Gastroesophageal sphincter (tissue), 4 donors: ENCODE measurements at regions not wholly inside any gene's neighbourhood (a gene's known extent, or its start where the extent isn't known, plus 50 kb on each side); places are given as distances from the start of the nearest gene placed in this dataset.

ENCODE experiments used
- ATAC-seq: fragments of 150-250 bp; one replicate; pipeline ENCODE4 v1.9.1; 2016; ENCODE audit warnings: mild to moderate bottlenecking, moderate library complexity
- H3K27ac ChIP-seq, 4 donors: fragments of 200-600 bp; sonication (generic) in 3 of 4; 1 replicate in 3 of 4; 2 replicates in 1 of 4; pipeline ENCODE4 v1.5.1; 2016 to 2019
- H3K27me3 ChIP-seq: fragments of 200-600 bp; sonication (generic); one replicate; pipeline ENCODE4 v1.5.1; 2019
- H3K36me3 ChIP-seq, 2 donors: fragments of 200-600 bp; sonication (generic); one replicate each; pipeline ENCODE4 v1.5.1; 2019; ENCODE audit warnings: control low read depth in 1 of 2
- H3K4me1 ChIP-seq, 3 donors: fragments of 200-600 bp; sonication (generic); 1 replicate in 2 of 3; 2 replicates in 1 of 3; pipeline ENCODE4 v1.5.1; 2016 to 2019; ENCODE audit warnings: control low read depth in 2 of 3
- H3K4me3 ChIP-seq, 2 donors: fragments of 200-600 bp; sonication (generic); one replicate each; pipeline ENCODE4 v1.5.1; 2019; ENCODE audit warnings: mild to moderate bottlenecking in 1 of 2, moderate library complexity in 1 of 2
- H3K9me3 ChIP-seq, 3 donors: fragments of 200-600 bp; sonication (generic); one replicate each; pipeline ENCODE4 v1.5.1; 2017 to 2019; ENCODE audit warnings: control low read depth in 2 of 3
- EP300 ChIP-seq: sonication (generic); formaldehyde crosslinking; IDR thresholded peaks from one replicate; pipeline ENCODE4 v1.6.1; 2017; ENCODE audit warnings: antibody characterized with exemption, mild to moderate bottlenecking
- POLR2A ChIP-seq, 2 donors: fragments of 450-650 bp; IDR thresholded peaks; one replicate each; pipeline ENCODE4 v1.6.1; 2017; ENCODE audit warnings: antibody characterized with exemption in 2 of 2, mild to moderate bottlenecking in 2 of 2, moderate library complexity in 1 of 2
- POLR2AphosphoS5 ChIP-seq: sonication (generic); formaldehyde crosslinking; IDR thresholded peaks from one replicate; pipeline ENCODE4 v1.6.1; 2017; ENCODE audit warnings: antibody characterized with exemption
- WGBS, 2 donors: methylation state at CpG; one replicate each; pipeline ENCODE4 v1.1.5; 2018; ENCODE audit warnings: low coverage in 1 of 2; 5-methylcytosine and 5-hydroxymethylcytosine counted together
- TF ChIP-seq, protein P1 (sequence below), 4 experiments: fragments of 200-600 bp in 2 of 4; fragments of 450-650 bp in 2 of 4; sonication (generic) in 1 of 4; IDR thresholded peaks; one replicate each; pipeline ENCODE4 v1.5.1; 2017 to 2019; ENCODE audit warnings: antibody characterized with exemption in 4 of 4, mild to moderate bottlenecking in 2 of 4, moderate library complexity in 2 of 4

DNA sequence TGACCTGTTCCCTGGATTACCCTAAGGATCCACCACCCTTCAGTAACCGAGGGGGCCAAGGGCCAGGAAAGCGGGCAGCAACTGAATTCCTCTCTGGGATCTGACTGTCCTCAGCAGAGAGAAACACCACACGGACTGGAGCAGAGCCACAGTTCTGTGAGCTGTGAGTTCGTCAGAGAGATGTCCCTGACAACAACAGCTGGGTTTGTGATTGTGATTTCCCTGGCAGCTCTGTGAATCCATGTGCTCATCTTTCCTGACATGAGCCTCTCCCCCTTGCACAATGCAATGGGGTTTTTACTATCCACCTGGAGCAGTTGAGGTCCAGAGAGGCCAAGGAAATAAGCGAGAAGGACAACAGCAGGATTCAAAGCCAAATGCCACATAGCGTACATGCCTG is 69.4 kb upstream of the AMPD3 start:
- Histone ChIP-seq H3K27me3 (no peaks in the 10 kb centered on the region), H3K9me3 (no peaks in the 10 kb centered on the region), H3K27ac (peak overlapping the region in 3 of 4 donors; percentile 69 to 85 (median 77)), H3K4me3 (no peak overlapping the region), H3K4me1 (peaks cover 0 to 43% (median 18%) of the 10 kb centered on the region in 3 donors), H3K36me3 (no peaks in the 10 kb centered on the region)
- ATAC-seq: peak; percentile 64
- no peak for TF ChIP-seq EP300
- peak; percentile 58 for TF ChIP-seq POLR2AphosphoS5
- TF ChIP-seq POLR2A (IDR thresholded peaks at IDR 0.05): no peak
- 33 to 73% methylated on average over 1 to 2 of the region's 6 CpGs for WGBS, 2 donors

DNA sequence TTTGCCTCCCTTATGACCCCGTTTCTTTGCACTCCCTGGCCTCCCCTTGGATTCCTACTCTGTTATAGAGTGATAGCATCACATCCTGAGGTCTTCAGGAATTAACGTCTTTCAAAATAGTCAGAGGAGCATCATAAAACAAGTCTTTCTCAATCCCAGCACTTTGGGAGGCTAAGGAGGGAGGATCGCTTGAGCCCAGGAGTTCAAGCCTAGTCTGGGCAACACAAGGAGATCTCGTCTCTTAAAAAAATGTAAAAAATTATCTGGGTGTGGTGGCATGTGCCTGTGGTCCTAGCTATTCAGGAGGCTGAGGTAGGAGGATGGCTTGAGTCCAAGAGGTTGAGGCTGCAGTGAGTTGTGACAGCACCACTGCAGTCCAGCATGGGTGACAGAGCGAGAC is 68.7 kb upstream of the AMPD3 start:
- TF ChIP-seq, protein P1, sequence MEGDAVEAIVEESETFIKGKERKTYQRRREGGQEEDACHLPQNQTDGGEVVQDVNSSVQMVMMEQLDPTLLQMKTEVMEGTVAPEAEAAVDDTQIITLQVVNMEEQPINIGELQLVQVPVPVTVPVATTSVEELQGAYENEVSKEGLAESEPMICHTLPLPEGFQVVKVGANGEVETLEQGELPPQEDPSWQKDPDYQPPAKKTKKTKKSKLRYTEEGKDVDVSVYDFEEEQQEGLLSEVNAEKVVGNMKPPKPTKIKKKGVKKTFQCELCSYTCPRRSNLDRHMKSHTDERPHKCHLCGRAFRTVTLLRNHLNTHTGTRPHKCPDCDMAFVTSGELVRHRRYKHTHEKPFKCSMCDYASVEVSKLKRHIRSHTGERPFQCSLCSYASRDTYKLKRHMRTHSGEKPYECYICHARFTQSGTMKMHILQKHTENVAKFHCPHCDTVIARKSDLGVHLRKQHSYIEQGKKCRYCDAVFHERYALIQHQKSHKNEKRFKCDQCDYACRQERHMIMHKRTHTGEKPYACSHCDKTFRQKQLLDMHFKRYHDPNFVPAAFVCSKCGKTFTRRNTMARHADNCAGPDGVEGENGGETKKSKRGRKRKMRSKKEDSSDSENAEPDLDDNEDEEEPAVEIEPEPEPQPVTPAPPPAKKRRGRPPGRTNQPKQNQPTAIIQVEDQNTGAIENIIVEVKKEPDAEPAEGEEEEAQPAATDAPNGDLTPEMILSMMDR (IDR thresholded peaks at IDR 0.05): no peak
- TF ChIP-seq POLR2AphosphoS5 (no peak), EP300 (no peak), POLR2A (IDR thresholded peaks at IDR 0.05) (no peak)
- Histone ChIP-seq H3K9me3 (no peaks in the 10 kb centered on the region), H3K4me1 (peaks cover 0 to 47% (median 18%) of the 10 kb centered on the region in 3 donors), H3K27me3 (no peaks in the 10 kb centered on the region), H3K4me3 (no peak overlapping the region), H3K27ac (peak overlapping the region; percentile 14 to 85 (median 73)), H3K36me3 (no peaks in the 10 kb centered on the region)
- 48 to 64% methylated on average over 3 to 5 of the region's 5 CpGs for WGBS, 2 donors
- no peak for ATAC-seq

DNA sequence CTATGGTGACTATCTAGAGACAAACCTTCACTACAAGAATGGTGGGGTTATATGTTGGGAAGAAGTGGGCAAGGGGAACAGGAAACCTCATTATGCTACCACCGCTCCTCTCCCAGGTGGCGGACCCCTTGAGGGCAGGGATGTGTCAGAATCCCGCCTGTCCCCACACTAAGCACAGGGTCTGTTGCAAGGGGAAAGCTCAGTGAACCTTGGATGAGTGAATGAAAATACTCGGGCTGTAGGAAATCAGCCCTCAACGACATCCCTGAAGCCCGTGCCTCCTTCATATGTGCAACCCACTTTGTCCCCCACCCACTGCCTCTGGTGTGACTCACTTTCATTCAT is 68.2 kb upstream of the AMPD3 start:
- Histone ChIP-seq H3K9me3 (no peaks in the 10 kb centered on the region), H3K4me3 (no peak overlapping the region), H3K4me1 (peaks cover 0 to 47% (median 18%) of the 10 kb centered on the region in 3 donors), H3K36me3 (no peaks in the 10 kb centered on the region), H3K27ac (peak overlapping the region; percentile 14 to 85 (median 73)), H3K27me3 (no peaks in the 10 kb centered on the region)
- 43 to 68% methylated on average over 3 to 6 of the region's 6 CpGs for WGBS, 2 donors
- no peak for ATAC-seq
- TF ChIP-seq POLR2A (IDR thresholded peaks at IDR 0.05): no peak
- TF ChIP-seq, protein P1 (IDR thresholded peaks at IDR 0.05): no peak
- TF ChIP-seq POLR2AphosphoS5: no peak
- no peak for TF ChIP-seq EP300

DNA sequence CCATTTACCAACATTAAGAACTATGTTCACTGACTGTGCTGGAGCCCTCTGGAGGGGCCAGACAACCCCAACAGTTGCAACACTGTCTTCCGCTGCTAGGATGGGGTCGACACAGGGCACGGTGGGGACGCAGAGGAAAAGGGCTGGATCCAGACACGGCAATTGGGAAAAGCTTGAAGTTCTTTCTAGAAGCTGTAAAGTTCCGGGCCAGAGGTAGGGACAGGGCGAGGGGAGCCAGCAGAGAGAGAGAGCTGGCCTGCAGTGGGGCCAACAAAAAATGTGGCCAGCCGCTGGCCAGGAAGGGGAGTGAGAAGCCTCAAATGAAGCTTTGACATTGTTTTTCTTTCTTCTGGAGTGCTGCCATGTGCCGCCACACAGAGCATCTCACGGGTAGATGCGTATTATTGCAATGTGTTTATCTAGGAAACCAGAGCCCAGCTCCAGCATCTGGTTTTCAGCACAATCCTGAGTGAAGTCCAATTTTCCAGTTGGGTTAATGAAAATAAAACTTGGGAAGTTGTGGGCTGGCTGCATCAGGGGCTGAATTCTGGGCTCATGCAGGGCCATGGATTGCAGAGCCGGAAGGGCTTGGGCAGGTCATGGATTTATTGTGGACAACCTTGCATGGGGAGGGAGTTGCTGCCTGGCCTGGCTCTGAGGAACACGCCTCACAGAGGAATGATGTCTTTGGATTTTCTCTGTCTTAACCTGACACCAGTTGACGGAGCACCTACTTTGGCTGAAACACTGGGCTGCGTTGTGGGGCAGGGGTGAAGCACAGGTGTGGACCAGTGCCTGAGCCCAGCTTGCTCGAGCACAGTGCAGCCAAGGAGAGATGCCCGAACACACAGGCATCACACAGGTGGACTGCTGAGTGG is 67.6 kb upstream of the AMPD3 start:
- peak; percentile 79 for ATAC-seq
- H3K9me3 ChIP-seq: no peaks in the 10 kb centered on the region
- 4 to 9% methylated on average over 5 to 6 of the region's 17 CpGs for WGBS, 2 donors
- peak overlapping the region; percentile 16 to 85 (median 73) for H3K27ac ChIP-seq
- no peak overlapping the region for H3K4me3 ChIP-seq
- TF ChIP-seq, protein P1 (IDR thresholded peaks at IDR 0.05): peak in 1 of 4 experiments; percentile 26
- TF ChIP-seq EP300 (no peak), POLR2AphosphoS5 (peak; percentile 60), POLR2A (IDR thresholded peaks at IDR 0.05) (no peak)
- peaks cover 0 to 50% (median 21%) of the 10 kb centered on the region in 3 donors for H3K4me1 ChIP-seq
- H3K36me3 ChIP-seq: no peaks in the 10 kb centered on the region
- no peaks in the 10 kb centered on the region for H3K27me3 ChIP-seq

DNA sequence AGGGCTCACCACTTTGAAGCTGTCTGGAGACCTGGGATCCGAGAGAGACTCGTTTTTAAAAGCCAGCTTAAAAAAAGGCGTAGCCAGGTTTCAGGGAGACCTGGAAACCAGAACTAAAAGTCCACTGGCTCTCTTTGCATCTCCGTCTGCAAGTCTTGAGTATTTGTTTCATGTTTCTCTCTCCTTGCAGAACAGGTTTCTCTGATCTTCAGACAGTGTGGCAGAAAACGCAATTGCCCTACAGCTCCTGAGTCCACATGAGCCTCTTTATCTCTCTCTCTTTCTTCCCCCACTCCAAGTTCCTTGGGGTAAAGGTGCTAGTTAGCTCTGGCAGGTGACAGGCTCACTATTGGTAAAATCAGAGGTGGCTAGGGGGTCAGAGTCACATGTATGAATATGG is 67.0 kb upstream of the AMPD3 start:
- ATAC-seq: no peak
- 45 to 51% methylated on average over 3 to 5 of the region's 5 CpGs for WGBS, 2 donors
- H3K27ac ChIP-seq: peak overlapping the region; percentile 16 to 85 (median 73)

More for the DNA sequence above, 67.0 kb upstream of the AMPD3 start:
- TF ChIP-seq POLR2AphosphoS5 (no peak), POLR2A (IDR thresholded peaks at IDR 0.05) (no peak), EP300 (no peak)
- TF ChIP-seq, protein P1 (IDR thresholded peaks at IDR 0.05): no peak
- H3K4me1 ChIP-seq: peaks cover 0 to 55% (median 28%) of the 10 kb centered on the region in 3 donors
- H3K4me3 ChIP-seq: no peak overlapping the region
- no peaks in the 10 kb centered on the region for H3K36me3 ChIP-seq
- H3K27me3 ChIP-seq: no peaks in the 10 kb centered on the region
- H3K9me3 ChIP-seq: no peaks in the 10 kb centered on the region
